Activated naive CD4-positive, alpha-beta T cell treated with anti-CD3 and anti-CD28 coated beads for 36 hours (primary cell): ENCODE measurements at regions not wholly inside any gene's neighbourhood (a gene's known extent, or its start where the extent isn't known, plus 50 kb on each side); places are given as distances from the start of the nearest gene placed in this dataset. TPM values are rescaled to one million over a fixed set of nuclear protein-coding genes. Genes with fewer than 3 reads are reported as not detected.

Experiments
- microRNA-seq: library from miRNA; unstranded; fragments of <30 nt; microRNA quantifications from one replicate; pipeline ENCODE4 v1.2.0, GENCODE V29; 2022; ENCODE audit warnings: borderline microRNAs expressed, borderline replicate concordance

Small RNAs in the stretch of these regions (microRNA-seq; reads per million reads assigned to microRNA genes)
- not detected for gene MIR4460
